OCI-LY7 (cell line): ENCODE measurements at regions not wholly inside any gene's neighbourhood (a gene's known extent, or its start where the extent isn't known, plus 50 kb on each side); places are given as distances from the start of the nearest gene placed in this dataset.
A peak's percentile ranks its signal among the peaks of the same experiment; 100 is the strongest.

ENCODE experiments used
- BruUV-seq: library from RNA; stranded (reverse); fragments of 400-500 nt; replicated peaks from 2 replicates; lab custom pipeline; 2021; lab: Mats Ljungman, UMichigan
- CTCF ChIA-PET: fragments of 300-600 bp; sonication (Branson Sonifier 250); formaldehyde crosslinking; loops from one replicate; lab custom pipeline; 2022; ENCODE audit warnings: antibody characterized with exemption; ENCODE audit not compliant: unreplicated experiment; lab: Charles Lee
- POLR2A ChIA-PET: fragments of 300-600 bp; sonication (Branson Sonifier 250); formaldehyde crosslinking; loops from one replicate; lab custom pipeline; 2022; ENCODE audit warnings: antibody characterized with exemption; lab: Charles Lee
- DNase-seq: peaks from one replicate; pipeline ENCODE4 v3.0.0-alpha.2; 2015; ENCODE audit warnings: low spot score
- H2AFZ ChIP-seq: fragments of 200-600 bp; sonication (generic), shearing (Covaris generic); 2 replicates; pipeline ENCODE4 v1.6.1; 2014; ENCODE audit warnings: mild to moderate bottlenecking, antibody characterized with exemption, low read length, moderate library complexity
- H3K27ac ChIP-seq: fragments of 200-600 bp; sonication (generic); 2 replicates; pipeline ENCODE4 v1.5.1; 2014; ENCODE audit warnings: mixed run types, low read depth, mild to moderate bottlenecking, moderate library complexity, low read length, inconsistent platforms; ENCODE audit not compliant: poor library complexity, severe bottlenecking
- H3K36me3 ChIP-seq: fragments of 200-600 bp; sonication (generic); 2 replicates; pipeline ENCODE4 v1.6.1; 2014; ENCODE audit warnings: mild to moderate bottlenecking, antibody characterized with exemption, low read length, moderate library complexity, mixed read lengths; ENCODE audit not compliant: insufficient read depth
- H3K4me1 ChIP-seq: fragments of 200-600 bp; sonication (generic); 2 replicates; pipeline ENCODE4 v1.5.1; 2014; ENCODE audit warnings: mild to moderate bottlenecking, low read length; ENCODE audit not compliant: insufficient read depth, poor library complexity, severe bottlenecking
- H3K4me2 ChIP-seq: fragments of 200-600 bp; sonication (generic); 2 replicates; pipeline ENCODE4 v1.6.1; 2014; ENCODE audit warnings: mild to moderate bottlenecking, low read length
- H3K4me3 ChIP-seq: fragments of 200-600 bp; sonication (generic); 2 replicates; pipeline ENCODE4 v1.5.1; 2014; ENCODE audit warnings: mild to moderate bottlenecking, low read depth, low read length; ENCODE audit not compliant: poor library complexity, severe bottlenecking
- H3K79me2 ChIP-seq: fragments of 200-600 bp; sonication (generic); 2 replicates; pipeline ENCODE4 v1.6.1; 2016; ENCODE audit warnings: low read depth, mild to moderate bottlenecking, low read length, moderate library complexity, mixed read lengths; ENCODE audit not compliant: insufficient read depth
- H3K9me2 ChIP-seq: fragments of 200-600 bp; sonication (generic); 2 replicates; pipeline ENCODE4 v1.6.1; 2016; ENCODE audit warnings: mild to moderate bottlenecking, low read length, mixed read lengths; ENCODE audit not compliant: insufficient read depth
- H3K9me3 ChIP-seq: fragments of 200-600 bp; sonication (generic); 2 replicates; pipeline ENCODE4 v1.6.1; 2014; ENCODE audit warnings: mild to moderate bottlenecking, mixed run types, low read length, mixed read lengths
- H4K20me1 ChIP-seq: fragments of 200-600 bp; sonication (generic); 2 replicates; pipeline ENCODE4 v1.6.1; 2014; ENCODE audit warnings: mild to moderate bottlenecking, antibody characterized with exemption, low read length, moderate library complexity, mixed read lengths; ENCODE audit not compliant: insufficient read depth
- CTCF ChIP-seq: fragments of 200-600 bp; sonication (generic); conservative IDR thresholded peaks from 2 replicates; pipeline ENCODE4 v1.5.1; 2014; ENCODE audit warnings: mild to moderate bottlenecking, antibody characterized with exemption, low read length, moderate library complexity, mixed read lengths
- EZH2phosphoT487 ChIP-seq: fragments of 200-600 bp; sonication (generic); IDR thresholded peaks from 2 replicates; pipeline ENCODE4 v1.6.1; 2018; ENCODE audit warnings: low read depth, borderline replicate concordance, mild to moderate bottlenecking, mixed run types, antibody characterized with exemption, low read length, moderate library complexity, mixed read lengths
- intact Hi-C: fragments of 100-400 bp; cut with micrococcal nuclease; formaldehyde crosslinking; loops from one replicate; pipeline ENCODE4 v1.10.0; 2022; ENCODE audit not compliant: unreplicated experiment

DNA sequence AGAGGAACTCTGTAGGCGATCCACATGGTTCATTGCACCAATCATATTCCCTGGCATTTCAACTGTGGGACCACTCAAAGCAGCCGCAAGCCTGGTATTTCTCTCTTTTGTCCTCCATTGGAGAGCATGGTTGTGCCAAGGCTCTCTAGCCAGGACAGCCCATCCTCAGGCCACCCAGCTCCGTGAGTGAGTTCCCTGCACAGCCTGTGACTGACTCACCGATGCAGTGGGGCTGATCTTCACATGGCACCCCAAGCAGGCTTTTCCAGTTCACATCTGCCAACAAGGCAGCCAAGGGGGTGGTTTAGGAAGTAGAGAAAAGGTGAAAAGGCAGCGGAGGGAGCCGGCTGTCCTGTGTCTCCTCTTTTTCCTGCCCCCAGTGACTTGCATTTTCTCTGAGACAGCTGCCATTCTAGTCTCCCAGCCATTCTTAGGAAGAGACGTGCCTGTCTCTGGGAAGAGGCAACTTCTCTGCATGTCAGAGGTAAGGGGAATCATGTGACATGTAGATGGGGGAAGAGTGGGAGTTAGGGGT, 69.2 kb downstream of the MID1IP1 start:
- TF ChIP-seq CTCF (no peak), EZH2phosphoT487 (no peak)
- Histone ChIP-seq H3K4me2 (no peak overlapping the region), H3K27ac (no peak overlapping the region), H3K79me2 (no peaks in the 10 kb centered on the region), H3K36me3 (no peaks in the 10 kb centered on the region), H3K9me3 (no peaks in the 10 kb centered on the region), H4K20me1 (no peaks in the 10 kb centered on the region), H2AFZ (no peak overlapping the region), H3K4me3 (no peak overlapping the region), H3K4me1 (peaks cover 6% of the 10 kb centered on the region), H3K9me2 (no peaks in the 10 kb centered on the region)
- CTCF ChIA-PET: no interaction called here
- no peak for DNase-seq
- POLR2A ChIA-PET: interaction anchor here (2.4 kb wide), 1 partner anchor 8 kb away, joined by 32 read pairs; no protein-coding TSS in a partner anchor
- no TSS peak for BruUV-seq
- intact Hi-C loops: no loop called here

DNA sequence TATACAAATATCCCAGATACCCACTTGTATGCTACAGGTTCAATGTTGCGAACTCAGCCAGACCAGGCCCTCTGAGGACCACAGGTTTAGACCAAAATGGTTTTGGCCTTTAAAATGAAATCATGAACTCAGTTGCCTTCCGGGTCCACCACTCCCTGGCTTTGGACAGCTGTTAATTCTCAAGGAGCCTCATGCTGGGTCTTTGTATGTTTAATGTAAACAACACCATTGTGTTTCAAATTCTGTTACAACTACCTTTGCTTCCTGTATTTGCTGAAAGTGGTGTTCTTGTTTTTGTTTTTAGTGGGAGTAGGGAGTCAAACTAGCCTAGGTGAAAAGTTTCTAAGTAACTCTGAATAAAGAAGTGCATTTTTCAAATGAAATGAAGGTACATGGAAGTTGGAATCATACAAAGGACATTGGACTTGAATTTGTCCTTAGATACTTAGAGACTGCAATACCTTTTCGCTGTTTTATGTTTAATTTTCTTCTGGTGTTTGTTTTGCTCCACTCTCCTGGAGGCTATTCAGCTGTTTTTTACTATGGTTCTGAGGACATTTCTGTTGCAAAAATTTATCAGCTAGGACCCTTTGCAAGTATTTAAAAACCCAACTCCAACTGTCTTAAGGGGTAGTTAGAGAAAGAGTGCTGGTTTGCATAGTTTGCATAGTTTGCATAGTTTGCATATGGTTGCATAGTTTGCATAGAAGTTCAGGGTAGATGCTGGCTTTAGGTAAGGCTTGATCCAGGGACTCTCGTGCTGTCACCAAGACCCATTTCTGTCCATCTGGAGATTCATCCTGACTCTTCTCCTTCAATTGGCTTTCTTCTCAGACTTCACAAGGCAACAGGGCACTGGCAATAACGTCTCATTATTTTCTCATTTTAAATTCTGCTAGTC, 70.1 kb downstream of the MID1IP1 start:
- CTCF ChIA-PET: no interaction called here
- H3K4me1 ChIP-seq: peaks cover 6% of the 10 kb centered on the region

More for the DNA sequence above, 70.1 kb downstream of the MID1IP1 start:
- Histone ChIP-seq H4K20me1 (no peaks in the 10 kb centered on the region), H3K4me3 (no peak overlapping the region), H3K9me3 (no peaks in the 10 kb centered on the region; the same call in 1 of the 2 replicates), H2AFZ (peak overlapping the region; percentile 41; the same call in 1 of the 2 replicates), H3K4me2 (no peak overlapping the region), H3K27ac (no peak overlapping the region), H3K36me3 (no peaks in the 10 kb centered on the region), H3K9me2 (no peaks in the 10 kb centered on the region), H3K79me2 (no peaks in the 10 kb centered on the region)
- intact Hi-C loops: no loop called here
- no peak for TF ChIP-seq CTCF
- POLR2A ChIA-PET: no interaction called here
- no peak for DNase-seq
- no TSS peak for BruUV-seq
